NCI-H1436 (cell line): ENCODE measurements at regions not wholly inside any gene's neighbourhood (a gene's known extent, or its start where the extent isn't known, plus 50 kb on each side); places are given as distances from the start of the nearest gene placed in this dataset.

Experiments
- DNase-seq: peaks from one replicate; lab custom pipeline; 2025; lab: John Stamatoyannopoulos, UW

DNA sequence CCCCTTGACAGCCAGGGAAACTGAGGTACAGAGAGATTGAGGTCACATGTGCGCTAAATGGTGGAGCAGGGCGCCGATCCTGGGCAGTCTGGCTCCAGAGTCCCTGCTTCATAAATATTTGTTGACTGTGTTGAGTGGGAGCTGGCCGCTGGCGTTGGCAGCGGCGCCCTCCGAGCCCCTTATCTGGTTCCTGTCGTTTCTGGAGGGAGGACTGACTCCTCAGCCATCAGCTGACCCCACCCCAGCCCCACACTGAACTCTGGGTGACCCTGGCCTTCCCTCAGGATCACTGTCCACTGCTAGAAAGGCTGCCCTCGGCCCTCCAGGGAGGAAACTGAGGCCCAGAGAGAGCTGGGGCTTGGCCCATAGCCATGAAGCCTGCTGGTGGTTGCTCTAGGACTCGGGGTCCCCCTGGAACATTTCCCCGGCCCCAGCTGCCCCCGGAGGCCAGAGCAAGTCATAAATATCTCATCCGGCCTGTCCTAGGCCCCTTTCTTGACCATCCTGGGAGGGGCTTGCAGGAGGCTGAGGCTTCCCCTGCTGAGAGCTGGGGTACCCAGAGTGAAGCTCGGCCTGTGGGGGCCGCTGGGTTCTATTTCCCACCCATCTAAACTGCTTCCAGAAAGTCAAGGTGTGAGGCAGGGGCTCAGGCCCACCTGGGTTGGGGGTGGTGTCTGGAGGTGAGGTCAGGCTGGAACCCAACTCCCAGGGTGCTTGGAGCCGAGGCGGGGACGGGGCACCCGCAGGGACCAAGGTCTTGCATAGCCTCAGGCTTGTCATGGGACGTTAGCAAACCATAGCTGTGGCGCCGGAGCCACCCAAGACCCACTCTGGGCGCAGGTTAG is 51.7 kb upstream of the GSE1 start:
- DNase-seq, result no peak

GRCh38 chr16:85562093-85562786 is 50.9 kb upstream of the GSE1 start:
- DNase-seq, result no peak

DNA sequence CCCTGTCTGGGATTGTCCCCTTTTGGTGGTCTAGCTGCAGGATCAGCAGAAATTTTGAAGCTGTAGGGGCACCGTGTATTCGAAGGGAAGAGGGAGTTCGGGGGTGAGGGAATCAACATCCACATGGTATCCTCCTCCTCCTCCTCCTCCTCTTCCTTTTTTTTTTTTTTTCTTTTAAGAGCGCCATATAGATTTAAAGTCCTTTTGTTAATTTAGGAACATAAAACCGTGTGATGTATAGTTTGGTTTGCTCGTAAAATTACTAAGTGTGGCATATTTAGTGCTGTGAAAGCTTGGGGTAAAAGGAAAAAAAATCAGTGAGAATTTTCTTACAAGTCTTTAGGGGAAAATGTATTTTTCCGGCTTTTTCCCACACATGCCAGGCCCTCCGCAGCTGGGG is 50.1 kb upstream of the GSE1 start:
- DNase-seq, result no peak
